Testis (tissue), 2 donors: ENCODE measurements at regions not wholly inside any gene's neighbourhood (a gene's known extent, or its start where the extent isn't known, plus 50 kb on each side); places are given as distances from the start of the nearest gene placed in this dataset.

ENCODE experiments used
- CTCF ChIP-seq, 3 experiments: fragments of 450-650 bp in 2 of 3; fragments of 200-600 bp in 1 of 3; sonication (generic) in 1 of 3; IDR thresholded peaks; one replicate each; pipeline ENCODE4 v1.5.1; 2016 to 2019; ENCODE audit warnings: antibody characterized with exemption in 3 of 3, mild to moderate bottlenecking in 2 of 3, moderate library complexity in 1 of 3
- POLR2A ChIP-seq: fragments of 450-650 bp; IDR thresholded peaks from one replicate; pipeline ENCODE4 v1.6.1; 2017; ENCODE audit warnings: antibody characterized with exemption, mild to moderate bottlenecking, moderate library complexity

- TF ChIP-seq CTCF (IDR thresholded peaks at IDR 0.05): no peak
- TF ChIP-seq POLR2A: no peak
These were observed 112.5 kb upstream of the FGGY start for GRCh38 chr1:59184365-59184905.
